Endothelial cell of hepatic sinusoid (primary cell): ENCODE measurements at regions not wholly inside any gene's neighbourhood (a gene's known extent, or its start where the extent isn't known, plus 50 kb on each side); places are given as distances from the start of the nearest gene placed in this dataset.

Experiments used
- in situ Hi-C: cut with HindIII; loops from 2 replicates; pipeline ENCODE4 v1.10.0; 2017; ENCODE audit warnings: low sequenced_read_pairs

DNA sequence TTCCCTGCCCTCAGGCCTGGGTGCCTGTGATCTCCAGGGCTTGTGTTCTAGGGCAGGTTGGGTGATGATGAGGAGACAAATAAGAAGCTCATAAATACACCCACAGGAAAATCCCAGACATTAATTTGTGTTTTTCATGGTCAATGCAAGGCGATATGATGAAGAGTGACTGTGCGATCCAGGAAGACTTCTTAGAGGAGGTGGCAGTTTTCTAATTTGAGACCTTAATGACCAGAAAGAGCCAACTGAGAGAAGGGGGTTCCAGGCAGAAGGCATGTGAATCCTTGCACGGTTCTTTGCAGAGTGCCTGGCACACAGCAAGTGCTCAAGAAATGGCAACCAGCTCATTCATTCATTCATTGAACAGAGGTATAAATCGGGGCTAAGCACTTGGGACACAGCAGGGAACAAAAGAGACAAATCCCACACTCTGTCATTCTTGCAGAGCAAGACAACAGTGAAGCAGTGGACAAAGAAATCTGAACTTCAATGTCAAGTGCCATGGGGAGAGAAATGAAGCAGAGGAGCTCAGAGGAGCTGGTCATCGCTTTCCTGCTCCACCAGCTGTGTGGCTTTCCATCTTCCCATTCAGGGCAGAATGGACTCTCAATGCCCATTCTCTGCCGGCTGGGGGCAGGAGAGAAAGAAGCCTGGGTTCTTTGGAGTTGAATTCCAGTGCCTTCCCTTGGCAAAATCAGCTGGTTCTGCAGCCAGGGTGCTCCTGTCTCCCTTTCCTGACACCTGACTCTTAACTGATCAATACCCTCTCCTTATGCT lies 128.3 kb downstream of the AACS start:
- in situ Hi-C loops = no loop called here

DNA sequence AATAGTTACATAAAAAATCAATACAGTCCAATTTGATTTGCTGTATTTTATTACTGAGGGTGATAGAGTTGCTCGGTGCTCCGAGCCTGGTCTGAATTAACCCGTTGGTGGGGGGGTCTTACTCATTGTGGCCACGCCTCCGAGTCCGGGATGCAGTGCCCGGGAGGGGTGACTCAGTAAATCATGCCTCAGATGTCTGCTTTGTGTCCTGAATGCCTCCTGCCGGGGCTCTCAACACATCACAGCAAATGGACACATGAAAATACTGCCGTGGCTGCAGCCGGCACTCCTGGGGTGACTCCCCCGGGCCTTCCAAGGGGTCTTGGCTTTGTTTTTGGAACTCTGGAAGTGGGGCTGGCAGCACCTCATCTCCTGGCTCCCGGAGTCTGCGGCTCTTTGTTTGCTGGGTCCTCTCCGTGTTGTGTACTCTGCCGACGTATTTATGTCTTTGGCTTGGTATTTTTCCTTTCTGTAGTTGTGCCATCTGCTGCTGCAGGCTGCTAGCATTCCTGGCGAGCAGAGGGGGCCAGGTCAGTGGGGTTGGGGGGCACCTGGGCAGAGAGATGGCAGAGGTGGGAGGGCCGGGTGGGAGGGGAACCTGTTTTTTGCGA lies 129.0 kb downstream of the AACS start:
- in situ Hi-C loops = no loop called here

DNA sequence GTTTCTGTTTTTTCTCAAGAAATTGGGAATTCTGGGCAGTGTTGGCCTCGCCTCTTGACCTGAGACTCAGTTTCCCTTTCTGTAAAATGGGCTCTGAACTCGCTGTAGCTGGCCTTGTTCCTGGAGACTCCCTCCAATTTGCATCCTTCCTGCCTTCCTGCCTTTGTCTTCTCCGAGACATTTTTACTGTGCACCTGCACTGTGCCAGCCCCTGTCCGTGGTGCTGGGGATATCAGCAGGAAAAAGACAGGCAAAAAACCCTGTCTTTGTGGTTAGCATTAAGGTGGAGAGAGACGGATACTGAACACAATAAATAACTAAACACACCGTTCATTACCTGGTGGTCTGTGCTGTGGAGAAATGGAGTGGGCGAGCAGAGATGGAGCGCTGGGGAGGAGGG lies 129.8 kb downstream of the AACS start:
- in situ Hi-C loops = no loop called here

DNA sequence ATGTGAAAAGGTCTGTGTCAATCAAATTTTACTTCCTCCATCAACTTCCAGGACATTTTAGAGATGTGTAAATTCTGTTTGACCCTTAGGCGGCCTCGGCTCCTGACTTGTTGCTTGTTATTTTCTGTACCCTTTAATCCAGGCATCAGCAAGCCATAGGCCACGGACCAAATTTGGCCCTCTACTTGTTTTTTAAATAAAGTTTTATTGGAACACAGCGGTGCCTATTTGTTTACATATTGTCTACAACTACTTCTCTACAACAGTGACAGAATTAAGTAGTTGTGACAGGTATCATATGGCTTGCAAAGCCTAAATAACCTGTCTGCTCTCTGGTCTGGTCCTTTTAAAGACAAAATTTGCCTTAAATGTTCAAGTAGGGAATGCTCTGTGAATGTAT lies 132.1 kb downstream of the AACS start:
- in situ Hi-C loops = no loop called here

DNA sequence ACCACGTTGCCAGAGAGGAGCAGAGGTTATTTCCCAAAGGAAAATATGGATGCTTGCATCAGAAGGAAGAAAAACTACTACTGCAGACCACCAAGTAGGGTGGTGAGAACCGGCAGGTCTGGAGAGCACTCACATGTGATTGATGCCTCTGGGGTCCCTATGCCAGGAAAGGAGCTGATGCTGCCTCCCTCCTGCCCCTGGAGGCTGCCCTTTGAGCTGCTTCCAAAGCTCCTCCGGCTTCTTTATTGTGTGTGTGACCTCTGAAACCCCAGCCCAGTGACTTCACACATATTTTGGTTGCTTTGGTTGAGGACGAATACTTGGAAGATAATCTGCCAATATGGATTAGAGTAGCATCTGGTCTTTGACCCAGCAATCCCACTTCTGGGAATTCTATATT lies 133.4 kb downstream of the AACS start:
- in situ Hi-C loops = no loop called here

DNA sequence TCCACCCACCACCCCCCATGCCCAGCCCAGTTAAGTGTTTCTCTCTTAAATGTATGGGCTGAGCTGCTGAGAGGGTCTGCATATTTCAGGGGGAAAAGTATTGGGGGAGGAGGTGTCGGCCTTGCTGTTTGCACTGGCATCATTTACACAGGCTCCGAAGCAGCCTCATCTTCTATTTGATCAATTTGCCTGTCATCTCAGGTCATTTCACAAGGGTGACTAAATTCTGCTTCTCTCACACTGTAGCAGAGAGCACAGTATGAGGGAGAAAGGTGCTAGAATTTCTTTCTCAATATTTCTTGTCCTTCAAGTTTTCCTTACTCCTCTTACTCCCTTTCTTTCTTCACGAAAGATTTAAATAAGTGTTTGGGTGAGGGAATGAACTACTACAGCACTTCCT lies 135.9 kb downstream of the AACS start:
- in situ Hi-C loops = no loop called here

DNA sequence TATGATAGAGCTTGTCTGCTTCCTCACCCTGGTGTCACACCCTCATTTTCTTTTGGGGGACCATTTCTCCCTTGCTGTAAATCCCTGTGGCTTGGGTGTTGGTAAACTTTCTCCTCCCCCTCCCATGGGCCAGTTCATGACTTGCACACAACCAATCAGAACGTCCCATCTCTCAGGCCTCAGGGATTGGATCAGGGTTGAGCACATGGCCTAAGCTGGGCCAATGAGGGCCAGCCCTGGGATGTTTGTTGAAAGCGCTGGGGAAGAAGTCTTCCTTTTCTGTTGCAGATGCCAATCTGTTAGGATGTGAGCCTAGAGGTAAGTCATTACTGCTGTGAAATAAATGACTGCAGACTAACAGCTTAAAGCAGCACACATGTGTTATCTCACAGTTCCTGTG lies 136.7 kb downstream of the AACS start:
- in situ Hi-C loops = no loop called here

DNA sequence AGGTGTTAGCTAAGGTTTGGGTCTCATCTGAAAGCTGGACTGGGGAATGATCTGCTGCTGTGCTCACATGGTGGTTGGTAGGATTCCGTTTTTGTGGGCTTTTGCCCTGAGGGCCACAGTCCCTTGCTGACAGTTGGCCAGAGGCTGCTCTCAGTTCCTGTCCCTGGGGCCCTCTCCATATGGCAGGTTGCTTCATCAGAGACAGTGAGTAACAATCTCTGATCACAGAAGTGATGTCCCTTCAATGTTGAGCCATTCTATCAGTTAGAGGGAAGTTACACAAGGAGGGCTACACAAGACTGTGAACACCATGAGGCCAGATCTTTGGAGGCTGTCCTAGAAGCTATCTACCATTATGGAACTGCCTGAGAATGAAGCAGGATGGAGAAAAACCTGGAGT lies 137.2 kb downstream of the AACS start:
- in situ Hi-C loops = no loop called here

DNA sequence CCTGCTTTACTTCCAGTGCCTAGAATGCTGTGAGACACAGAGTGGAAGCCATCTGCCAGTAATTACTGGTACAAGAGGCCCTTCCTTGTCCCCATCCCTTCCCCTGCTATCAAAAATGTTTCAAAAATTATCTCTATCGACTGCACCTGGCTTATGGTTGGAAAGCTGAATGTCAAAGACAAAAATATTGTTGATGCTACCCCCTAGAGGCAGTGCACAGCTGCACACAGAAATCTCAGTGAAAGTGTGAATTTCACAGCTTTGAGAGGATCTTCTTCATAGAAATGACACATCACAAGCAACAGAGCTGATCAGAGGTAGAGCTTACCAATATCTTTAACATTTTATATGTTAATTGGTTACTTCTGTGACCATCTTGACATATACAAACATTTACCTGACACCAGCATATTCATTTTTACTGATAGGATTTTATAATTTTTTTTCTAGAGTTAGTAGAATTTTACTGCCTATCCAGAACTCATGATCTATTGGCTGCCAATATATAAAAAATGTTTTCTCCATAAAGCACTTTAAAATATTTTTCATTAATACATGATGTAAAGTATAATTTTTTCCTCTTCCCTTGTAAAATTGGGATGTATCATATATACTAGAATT lies 138.0 kb downstream of the AACS start:
- in situ Hi-C loops = no loop called here

DNA sequence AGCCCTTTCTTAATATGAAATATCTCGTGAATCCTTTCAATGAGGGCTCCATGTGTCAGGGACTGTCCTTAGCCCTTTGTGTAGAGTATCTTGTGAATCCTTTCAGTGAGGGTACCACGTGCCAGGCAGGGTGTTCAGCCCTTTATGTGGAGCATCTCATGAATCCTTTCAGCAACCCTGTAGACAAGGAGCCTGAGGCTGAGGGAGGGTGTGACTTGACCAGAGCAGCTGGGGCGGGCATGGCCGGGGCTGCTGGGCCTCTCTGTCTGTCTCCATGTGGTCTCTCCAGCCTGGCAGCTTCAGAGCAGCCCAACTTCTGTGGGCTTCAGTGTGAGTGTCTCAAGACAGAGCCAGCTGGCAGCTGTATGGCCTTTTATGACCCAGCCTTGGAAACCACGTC lies 140.2 kb downstream of the AACS start:
- in situ Hi-C loops = no loop called here

DNA sequence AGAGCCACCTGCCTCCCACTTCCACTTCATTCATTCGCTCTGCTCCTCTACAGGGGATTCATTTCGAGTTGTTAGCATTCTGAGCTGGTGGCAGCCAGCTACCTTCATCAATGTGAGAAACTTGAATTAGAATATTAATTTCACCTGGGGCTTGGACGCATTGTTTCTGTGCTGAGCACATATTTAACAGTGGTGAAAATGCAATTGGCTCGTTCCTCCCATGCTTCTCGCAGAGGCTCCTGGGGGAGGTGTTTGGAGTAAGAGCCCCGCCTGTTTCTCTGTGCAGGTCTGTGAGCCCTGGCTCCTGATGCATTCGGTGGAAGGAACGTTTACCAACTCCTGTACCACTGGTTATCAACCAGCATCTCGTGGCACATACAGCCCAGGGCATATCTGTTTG lies 141.5 kb downstream of the AACS start:
- in situ Hi-C loops = no loop called here

DNA sequence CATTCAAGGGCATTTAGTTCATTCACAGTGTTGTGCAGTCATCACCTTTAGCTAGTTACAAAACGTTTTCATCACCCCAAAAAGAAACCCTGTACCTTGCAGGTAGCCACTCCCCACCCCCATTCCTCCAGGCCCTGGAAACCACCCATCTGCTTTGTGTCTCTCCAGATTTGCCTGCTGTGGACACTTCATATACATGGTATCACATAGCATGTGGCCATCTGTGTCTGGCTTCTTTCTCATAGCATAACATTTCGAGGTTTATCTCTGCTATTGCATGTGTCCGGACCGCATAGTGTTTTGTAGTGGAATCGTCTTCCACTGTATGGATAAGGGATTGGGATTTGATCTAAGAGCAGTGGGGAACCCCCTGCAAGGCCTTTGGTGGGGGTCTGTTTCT lies 143.1 kb downstream of the AACS start:
- in situ Hi-C loops = no loop called here

DNA sequence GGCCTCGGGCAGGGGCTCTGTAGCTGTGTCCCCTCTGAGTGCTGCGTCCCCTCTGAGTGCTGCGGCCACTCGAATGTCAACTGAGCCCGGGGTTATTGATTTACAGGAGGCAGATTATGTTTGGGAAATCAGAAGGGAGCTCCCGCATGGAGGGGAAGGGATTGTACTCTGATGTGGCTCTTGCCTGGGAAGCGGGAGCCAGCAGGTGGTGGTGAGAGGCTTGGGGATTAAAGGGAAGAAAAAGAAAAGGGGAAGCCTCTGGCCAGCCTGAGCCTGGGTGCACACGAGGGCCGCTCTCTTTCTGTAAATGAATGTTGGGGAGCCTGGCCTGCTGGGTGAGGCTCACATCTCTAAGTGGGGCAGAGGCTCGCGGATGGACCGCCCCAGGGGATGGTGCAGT lies 143.7 kb downstream of the AACS start:
- in situ Hi-C loops = no loop called here

DNA sequence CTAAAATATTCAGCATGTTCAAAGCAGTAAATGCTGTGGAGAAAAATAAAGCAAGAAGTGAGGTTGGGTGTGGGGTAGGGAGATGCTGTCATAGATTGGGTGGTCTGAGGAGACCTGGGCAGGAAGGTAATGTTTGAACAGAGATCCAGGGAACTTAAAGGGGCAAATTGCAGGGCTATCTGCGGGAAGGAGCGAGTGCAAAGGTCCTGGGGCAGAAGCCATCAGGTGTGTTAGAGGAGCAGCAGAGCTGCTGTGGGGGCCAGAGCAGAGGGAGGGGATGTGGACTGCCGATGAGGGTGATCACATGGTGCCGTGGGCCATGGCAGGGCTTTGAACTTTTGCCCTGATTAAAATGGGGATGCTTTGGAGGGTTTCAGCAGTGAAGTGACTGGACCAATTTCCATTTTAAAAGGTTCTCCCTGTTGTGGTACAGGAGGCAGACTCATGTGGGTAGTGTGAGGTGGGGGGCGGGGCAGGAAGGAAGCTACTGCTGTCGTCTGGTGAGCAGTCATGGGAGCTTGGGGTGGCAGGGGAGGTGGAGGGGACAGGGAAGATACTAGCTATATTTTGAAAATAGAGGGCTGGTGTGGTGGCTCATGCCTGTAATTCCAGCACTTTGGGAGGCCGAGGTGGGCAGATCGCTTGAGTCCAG lies 145.0 kb downstream of the AACS start:
- in situ Hi-C loops = no loop called here

DNA sequence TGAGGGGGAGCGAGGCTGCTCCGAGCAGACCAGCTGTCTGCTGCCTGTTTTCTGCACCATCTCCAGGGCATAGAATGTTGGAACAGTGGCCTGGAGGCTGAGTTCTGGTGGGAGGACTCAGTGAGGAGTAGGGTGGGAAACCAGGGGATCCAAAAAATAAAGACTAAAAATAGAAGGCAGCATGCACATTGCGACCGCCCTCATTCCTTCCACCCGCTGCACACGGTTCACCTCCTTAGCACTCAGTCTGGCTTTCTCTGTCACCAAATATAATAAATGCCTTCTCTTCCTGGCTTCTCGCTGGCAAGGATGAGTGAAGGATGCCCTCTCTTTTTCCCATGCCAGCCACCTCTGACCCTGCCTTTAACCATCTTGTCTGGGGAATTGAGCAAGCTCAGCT lies 146.2 kb downstream of the AACS start:
- in situ Hi-C loops = no loop called here

DNA sequence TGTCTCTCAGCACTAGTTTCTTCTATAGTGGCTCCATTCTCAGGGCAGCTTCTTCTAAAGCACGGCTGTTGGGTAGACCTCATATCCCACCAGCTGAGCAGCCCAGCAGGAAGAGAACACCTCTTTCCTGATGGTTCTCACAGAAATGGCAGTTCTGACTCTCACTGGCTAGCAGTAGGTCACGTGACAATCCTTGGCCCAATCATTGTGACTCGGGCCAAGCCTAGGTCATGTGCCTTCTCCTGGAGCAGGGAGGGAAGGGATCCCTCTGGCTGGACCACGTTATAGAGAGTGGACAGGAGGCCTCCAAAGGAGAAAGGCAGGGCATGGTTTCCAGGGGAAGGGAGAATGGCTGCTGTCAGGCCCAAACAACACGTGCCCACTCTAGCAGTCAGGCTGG lies 149.1 kb downstream of the AACS start:
- in situ Hi-C loops = no loop called here

DNA sequence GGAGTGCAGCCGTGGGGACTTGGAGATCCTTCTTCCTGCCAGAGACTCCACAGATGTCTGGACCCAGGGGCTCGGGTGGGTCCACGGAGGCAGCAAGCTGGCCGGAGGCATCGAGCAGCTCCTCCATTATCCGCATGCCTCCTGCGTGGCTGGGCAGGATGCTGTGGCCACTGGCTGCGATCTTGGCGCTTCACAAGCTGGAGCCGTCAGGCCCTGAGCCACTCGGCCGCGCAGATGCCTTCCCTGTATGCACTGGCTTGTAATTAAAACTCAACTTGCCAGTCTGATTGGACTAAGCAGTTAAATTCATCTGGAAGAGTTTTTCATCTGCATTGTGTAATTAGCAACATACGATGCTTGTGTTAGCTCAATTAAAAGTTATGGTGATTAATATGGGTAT lies 151.5 kb downstream of the AACS start:
- in situ Hi-C loops = no loop called here

DNA sequence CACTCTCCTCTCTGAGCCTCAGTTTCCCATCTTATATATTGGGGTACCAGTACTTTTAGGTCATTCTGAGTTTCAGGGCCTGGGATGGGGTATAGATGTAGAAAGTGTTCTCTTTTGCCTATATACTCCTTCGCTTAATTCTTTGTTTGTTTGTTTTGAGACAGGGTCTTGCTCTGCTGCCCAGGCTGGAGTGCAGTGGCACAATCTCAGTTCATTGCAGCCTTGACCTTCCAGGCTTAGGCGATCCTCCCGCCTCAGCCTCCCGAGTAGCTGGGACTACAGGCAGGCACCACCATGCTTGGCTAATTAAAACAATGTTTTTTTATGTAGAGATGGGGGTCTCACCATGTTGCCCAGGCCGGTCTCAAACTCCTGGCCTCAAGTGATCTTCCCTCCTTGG lies 152.1 kb downstream of the AACS start:
- in situ Hi-C loops = no loop called here

DNA sequence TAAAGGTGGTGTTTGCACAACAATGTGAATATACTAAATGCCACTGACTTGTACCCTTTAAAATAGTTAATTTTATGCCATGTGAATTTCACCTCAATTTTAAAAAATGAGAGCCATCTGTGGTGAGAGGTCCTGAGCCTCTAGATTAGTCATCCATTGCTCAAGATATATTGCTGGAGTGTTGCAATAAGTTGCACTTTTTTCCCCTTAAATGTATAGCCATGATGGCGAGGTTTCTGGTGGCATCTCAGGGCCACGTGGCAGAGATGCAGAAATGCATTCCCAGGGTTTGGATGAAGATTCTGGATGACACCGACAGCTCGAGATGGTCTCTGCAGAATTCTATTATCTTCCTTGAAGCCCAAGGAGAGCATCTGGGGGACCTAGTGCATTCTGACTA lies 153.7 kb downstream of the AACS start:
- in situ Hi-C loops = no loop called here

DNA sequence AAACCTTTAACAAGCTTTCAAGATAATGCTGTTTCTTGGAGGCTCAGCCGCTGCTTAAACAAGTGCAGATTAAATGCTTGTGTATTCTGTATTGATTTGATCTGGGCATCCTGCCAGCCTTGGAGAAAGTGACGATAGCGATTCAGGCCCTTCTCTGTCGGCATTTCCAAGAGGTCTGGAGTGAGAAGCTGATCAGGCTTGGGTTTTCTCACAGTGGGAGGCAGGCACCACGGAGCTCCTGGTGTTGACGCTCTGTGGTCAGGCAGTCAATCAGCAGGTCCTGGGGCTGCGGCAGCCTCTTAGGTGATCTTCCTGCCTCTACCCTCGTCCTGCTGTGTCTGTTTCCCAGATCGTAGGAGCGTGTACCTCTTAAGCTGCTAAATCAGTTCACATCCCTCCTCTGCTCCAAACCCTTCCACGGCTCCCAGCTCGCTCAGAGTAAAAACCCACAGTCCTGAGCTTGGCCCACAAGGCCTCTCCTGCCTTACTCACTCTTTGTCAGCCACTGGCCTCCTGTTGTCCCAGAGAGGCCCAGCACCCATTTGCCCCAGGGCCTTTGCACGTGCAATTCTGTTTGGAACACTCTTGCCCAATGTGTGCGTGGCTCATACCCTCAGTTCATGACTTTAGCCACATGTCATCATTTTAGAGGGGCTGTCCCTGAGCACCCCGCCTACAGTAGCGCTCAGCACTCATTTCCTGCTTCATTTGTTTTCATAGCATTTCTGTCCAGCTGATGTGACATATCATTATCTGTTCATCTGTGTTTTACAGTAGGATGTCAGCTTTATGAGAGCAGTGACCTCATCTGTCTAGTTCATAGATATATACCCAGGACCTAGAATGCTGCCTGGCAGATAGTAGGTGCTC lies 155.4 kb downstream of the AACS start:
- in situ Hi-C loops = no loop called here

DNA sequence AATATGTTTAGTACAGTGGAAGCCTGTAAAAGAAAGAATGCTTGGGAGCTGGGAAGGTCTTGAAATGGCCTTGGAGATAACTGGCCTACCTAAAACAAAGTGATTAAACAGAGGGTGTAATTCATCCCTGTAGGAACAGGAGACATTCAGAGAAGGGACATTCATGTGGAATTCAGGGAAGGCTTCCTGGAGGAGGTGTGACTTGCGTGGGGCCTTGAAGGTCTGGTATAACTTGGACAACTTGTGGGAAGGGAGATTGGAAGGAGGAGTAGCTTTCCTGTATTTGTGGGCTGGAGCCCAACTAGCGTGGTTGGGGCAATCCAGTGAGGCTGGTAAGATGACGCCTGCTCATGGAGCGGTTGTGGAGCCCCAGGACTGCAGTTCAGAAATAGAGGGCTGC lies 156.4 kb downstream of the AACS start:
- in situ Hi-C loops = no loop called here
